HG03103 (cell line): ENCODE measurements at regions not wholly inside any gene's neighbourhood (a gene's known extent, or its start where the extent isn't known, plus 50 kb on each side); places are given as distances from the start of the nearest gene placed in this dataset.

ENCODE experiments used
- ATAC-seq: cut with Tn5 transposase; IDR thresholded peaks from one replicate; pipeline ENCODE4 v1.9.1; 2021; ENCODE audit warnings: low read depth; ENCODE audit not compliant: unreplicated experiment

DNA sequence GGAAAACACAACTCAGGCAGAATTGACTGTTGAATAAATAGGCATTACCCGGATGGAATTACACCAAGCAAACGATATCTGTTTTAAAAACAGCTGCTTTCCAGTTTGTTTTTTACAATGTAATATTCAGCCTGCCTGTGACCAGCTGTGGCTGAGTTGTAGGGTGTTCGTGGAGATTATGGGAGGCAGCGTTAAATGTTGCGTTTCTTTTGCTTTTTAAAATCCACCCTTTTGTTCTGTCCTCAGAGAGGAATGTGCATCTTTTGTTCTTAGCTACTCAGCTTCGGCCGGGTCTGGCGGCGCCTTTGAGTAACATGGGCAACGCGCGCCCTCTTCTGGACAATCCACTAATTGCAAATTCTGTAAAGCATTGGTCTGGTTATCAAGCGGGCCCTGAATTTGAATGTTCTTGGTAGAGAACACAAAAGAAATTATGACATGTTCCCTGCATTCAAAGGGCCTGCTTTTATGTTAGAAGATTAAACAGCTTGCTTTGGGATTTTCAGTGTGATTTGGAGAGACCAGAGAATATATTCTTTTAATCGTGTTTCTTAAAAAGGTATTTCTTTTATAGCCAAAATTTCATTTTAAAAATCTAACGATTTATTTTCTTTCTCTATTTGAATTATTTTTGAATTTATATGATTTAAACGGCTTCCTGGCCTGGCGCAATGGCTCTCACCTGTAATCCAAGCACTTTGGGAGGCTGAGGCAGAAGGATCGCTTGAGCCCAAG lies 76.3 kb upstream of the TRIM2 start:
- ATAC-seq: no peak

DNA sequence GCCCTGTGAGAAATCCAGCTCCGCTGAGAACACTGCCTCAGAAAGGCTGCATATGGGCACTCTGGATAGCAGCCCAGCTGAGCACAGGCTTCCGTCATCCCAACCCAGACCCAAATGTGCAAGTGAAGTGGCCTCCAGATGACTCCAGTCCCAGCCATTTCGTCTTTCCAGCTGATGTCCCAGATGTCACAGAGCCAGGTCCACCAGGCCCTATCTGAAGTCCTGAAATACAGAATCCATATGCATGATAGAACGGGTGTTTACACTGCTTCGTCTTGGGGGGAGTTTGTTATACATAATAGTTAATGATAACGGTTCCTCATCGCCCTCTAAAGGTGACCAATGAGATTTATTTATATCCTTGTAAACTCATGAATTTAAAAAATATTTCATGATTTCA lies 72.6 kb upstream of the TRIM2 start:
- no peak for ATAC-seq

- no peak for ATAC-seq
Observed at GRCh38 chr4:153137159-153137558, 67.1 kb upstream of the TRIM2 start.

- ATAC-seq: no peak
Observed at GRCh38 chr4:153137677-153138630, 66.3 kb upstream of the TRIM2 start.

DNA sequence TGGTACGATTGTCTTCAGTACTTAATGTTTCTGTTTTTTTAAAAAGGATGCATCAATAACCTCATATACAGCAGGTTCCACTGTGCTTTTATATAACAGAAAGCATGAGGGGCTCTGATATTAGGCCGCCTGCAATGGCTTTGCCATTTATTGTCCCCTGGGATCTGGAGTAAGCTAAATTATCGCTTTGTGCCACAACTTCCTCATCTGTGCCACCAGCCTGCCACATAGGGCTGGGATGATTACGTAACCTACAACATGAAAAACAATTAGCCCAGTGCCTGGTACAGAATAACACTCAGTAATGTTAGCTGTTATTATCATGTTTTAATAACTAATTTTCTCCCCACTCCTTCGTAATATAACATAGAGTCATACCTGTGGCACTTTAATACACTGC lies 65.5 kb upstream of the TRIM2 start:
- no peak for ATAC-seq

DNA sequence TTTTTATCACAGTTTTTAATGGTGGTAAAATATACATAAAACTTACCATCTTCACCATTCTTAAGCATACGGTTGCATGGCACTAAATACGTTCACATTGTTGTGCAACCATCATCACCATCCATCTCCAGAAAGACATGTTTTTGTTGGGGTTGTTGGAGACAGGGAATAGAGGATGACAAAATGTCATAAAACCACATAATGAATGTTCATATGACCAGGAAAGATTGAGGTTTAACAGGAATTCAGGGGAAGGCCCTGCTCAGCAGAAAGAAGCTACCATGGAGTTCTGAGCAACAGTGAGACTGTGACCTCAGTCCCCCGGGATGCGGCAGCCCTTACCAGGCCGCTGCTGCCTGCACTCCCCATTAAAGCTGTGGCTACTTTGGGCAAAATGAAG lies 63.9 kb upstream of the TRIM2 start:
- ATAC-seq: no peak

- ATAC-seq: no peak
Observed at GRCh38 chr4:153141238-153141637, 63.0 kb upstream of the TRIM2 start.

DNA sequence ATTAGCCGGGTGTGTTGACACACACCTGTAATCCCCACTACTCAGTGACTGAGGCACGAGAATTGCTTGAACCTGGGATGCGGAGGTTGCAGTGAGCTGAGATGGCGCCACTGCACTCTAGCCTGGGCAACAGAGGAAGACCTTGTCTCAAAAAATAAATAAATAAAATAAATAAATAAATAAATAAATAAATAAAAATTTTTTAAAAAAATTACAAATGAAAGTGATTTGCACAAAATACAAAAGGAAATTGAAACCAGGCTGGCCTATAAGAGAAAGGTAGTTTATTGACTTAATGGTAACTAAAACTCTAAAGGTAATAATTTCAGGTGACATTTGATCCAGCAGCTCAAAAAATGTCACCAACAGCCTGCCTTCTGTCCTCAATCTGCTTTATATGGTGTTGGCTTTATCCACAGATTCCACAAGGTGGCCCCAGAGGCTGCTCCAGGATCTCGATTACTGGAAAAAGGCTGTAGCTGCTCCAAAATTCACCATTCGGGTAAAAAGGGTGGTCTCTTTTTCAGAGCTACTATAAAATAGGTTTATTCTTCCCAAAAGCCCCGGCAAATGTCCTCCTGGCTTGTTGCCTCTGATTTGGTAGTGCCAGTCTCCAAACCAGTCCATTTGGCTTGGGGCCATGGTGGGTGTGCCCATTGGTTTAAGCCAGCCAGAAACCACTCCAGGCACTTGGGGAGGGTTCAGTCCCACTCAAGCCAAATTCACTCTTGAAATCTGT lies 61.4 kb upstream of the TRIM2 start:
- ATAC-seq: no peak

DNA sequence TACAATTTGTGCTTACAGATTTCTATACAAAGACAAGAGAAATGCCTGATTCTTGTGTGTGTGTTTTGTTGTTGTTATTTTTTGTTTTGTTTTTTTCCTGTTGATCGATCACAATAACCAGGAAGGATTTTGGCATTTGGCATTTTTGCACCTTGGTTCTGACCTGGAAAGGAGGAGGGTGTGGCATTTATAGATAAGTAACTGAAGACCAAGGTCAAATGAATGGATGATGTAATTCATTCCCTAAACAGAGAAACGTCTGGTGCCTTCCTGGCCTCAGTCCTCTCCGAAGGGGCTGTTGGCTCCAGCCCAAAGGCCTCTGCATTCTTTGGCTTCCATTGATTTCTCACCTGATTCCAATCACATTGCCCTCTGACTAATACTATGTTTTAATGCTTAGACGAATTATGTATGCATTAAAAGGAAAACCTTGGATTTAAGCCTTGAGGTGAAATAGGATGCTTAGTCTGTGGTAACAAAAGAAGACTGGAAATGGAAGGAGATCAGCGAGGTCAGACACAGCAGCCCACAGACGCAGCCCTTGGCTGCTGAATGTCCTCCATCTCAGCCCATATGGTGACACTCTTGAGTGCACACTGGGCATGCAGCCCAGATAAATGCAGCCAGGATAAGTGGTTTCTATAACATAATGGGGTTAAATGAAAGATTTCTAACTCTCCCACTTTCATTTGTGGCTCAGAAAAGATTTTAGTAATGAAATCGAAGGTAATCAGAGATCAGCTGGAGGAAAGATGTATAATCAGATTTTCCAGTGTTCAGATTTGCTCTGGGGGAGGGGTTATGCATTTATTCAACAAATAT lies 60.5 kb upstream of the TRIM2 start:
- ATAC-seq: no peak

- ATAC-seq: no peak
Observed at GRCh38 chr4:153146031-153146430, 58.2 kb upstream of the TRIM2 start.

DNA sequence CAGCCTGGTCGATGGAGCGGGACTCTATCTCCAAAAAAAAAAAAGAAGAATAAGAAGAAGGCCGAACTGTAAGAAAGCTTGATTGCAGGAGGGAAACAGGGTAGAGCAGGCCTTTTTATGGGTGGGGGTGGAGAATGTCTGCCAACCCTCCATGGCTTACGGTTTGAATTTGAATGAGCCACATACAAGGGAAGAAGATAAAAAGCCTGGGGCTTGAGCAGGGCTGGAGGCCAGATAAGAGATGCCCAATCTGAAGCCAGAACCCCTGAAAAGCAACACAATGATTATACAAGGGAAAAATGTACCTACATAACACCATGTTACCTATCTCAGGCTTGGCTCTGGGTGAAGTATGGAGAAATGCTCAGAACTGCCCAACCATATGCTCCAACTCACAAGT lies 57.3 kb upstream of the TRIM2 start:
- no peak for ATAC-seq

GRCh38 chr4:153148791-153149190 lies 55.5 kb upstream of the TRIM2 start:
- ATAC-seq: no peak

- no peak for ATAC-seq
Observed at GRCh38 chr4:153151535-153152455, 52.4 kb upstream of the TRIM2 start.

DNA sequence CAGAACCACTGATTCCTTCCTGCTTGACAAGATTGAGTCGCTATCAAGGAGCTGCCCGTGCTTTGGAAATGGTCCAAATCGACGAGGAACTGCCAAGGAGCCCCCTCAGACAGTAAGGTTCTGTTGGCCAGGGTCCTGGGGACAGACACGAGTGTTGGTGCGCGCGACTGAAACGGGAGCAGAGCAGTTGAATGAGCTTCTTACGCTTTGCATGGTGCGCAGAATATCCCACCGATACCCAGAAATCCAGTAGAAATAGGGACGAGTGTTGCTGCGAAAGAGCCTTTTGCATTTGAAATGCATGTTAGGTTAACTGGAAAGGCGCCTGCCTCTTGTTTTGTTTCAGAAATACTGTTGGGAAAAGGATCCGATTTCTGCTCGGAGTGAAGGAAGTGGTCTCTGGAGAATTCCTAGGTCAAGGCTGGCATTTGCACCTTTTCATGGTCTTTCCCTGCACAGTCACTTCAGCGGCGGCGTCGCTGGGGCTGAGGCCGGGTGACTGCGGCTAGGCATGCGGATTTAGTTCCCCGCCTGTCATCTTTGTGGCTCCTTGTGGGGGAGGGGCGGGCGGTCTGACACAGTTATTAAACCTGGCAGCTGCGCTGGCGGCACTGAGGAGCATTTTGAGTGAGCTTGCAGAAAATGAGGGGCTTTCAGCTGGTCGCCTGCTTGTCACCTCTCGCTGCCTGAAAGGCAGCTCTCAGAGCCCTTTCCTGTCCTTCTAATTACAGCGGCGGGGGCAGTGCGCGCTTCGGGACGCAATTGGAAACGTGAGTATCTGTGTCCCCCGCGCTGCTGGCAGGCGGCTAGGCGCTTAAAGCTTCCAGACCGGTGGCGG lies 51.5 kb upstream of the TRIM2 start:
- ATAC-seq: peak; percentile 3

DNA sequence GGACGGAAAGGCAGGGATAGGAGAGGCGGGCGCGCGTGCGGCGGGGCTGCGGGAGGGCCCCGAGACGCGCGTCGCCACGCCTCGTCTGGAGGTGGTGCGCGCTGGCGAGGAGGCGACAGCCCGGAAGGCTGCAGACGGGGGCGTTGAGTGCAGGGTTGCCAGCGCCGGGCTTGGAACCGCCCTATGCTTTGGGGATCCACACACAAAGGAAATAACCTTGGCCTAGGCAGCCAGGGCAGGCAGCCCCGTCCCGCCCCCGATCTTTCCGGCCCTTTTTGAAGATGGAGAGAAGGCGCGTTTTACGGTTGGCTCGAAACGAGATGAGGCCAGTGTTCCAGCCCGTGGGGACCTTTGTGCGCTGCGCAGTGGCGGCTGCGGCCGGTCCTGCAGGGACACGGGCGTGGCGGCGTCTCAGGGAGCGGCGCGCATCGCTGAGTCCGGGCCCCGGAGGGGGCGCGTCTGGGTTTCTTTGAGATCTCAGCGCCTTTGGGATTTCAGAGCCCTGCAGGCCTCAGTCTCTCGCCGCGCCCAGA lies 50.8 kb upstream of the TRIM2 start:
- peak; percentile 46 for ATAC-seq

DNA sequence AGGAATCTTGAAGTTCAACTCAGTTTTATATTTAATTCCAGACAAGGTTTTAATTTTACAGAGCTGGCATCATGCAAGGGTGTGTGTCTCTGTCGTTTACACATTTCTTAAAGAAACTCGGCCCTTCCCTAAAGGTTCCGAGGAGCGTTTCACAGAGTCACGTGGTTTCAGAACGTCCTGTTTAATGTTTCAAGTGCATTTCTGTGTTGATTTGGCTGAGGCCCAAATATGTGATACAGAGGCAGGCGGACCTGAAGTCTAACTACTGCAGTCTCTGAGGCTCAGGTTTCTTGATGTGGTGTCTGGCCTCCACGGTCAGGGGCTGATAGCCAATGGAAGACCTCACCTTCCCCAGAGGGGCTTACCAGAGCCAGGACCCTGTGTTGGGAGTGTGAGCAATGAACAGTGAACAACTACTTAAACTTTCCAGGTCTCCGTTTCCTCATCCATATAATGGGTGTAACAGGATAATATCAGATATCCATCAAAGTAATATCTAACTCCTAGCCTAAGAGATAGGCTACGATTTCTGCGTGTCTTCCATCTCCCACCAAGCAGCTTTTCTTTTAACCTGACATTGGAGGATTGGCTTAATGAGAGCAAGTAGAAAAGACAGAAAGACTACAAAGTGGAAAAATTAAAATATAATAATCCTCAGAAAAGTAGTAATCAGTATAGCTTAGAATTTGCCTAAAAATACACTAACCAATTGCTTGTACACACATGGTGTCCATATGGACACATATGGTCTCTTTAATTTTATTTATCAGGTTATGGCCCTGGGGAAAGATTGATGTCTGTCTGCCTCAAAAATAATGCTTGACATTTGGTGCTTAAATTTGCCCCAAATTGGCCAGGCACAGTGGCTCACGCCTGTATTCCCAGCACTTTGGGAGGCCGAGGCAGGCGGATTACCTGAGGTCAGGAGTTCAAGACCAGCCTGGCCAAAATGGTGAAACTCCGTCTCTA lies 50.0 kb upstream of the TRIM2 start:
- ATAC-seq: no peak
